SK-N-SH (cell line): ENCODE measurements at regions not wholly inside any gene's neighbourhood (a gene's known extent, or its start where the extent isn't known, plus 50 kb on each side); places are given as distances from the start of the nearest gene placed in this dataset.

Experiments
- CTCF ChIA-PET: fragments of 300-600, 350-600 bp; formaldehyde crosslinking; extraction: SDS; loops from one replicate; lab custom pipeline; 2021; lab: Yijun Ruan, JAX
- POLR2A ChIA-PET: fragments of 350-600 bp; sonication (Branson Sonifier 250); formaldehyde crosslinking; extraction: SDS; loops from one replicate; lab custom pipeline; 2020; ENCODE audit warnings: antibody characterized with exemption, inconsistent platforms; lab: Yijun Ruan, JAX
- DNase-seq: peaks from one replicate; pipeline ENCODE4 v3.0.0; 2012
- H2AFZ ChIP-seq: fragments of 200-600 bp; sonication (generic); 2 replicates; pipeline ENCODE4 v1.8.1; 2016; ENCODE audit warnings: antibody characterized with exemption, mild to moderate bottlenecking, low read depth
- H3F3A ChIP-seq: fragments of 200-600 bp; sonication (generic); replicated peaks from 2 replicates; pipeline ENCODE3; 2016; ENCODE audit warnings: antibody characterized with exemption, mild to moderate bottlenecking; ENCODE audit not compliant: insufficient read depth
- H3K27ac ChIP-seq, 2 experiments: fragments of 200-500 bp in 1 of 2; fragments of 200-600 bp in 1 of 2; sonication (Bioruptor generic) in 1 of 2; sonication (generic), shearing (Covaris generic) in 1 of 2; 2 replicates each; pipeline versions ENCODE4 v1.5.1 to v1.6.1; 2014 to 2016; ENCODE audit warnings: low read depth in 2 of 2, inconsistent platforms in 1 of 2, low read length in 1 of 2, mild to moderate bottlenecking in 1 of 2, mixed read lengths in 1 of 2
- H3K27me3 ChIP-seq: fragments of 200-600 bp; sonication (generic), shearing (Covaris generic); 2 replicates; pipeline ENCODE4 v1.6.1; 2016; ENCODE audit warnings: mixed run types; ENCODE audit not compliant: insufficient read depth
- H3K36me3 ChIP-seq, 2 experiments: fragments of 200-500 bp in 1 of 2; fragments of 200-600 bp in 1 of 2; sonication (Bioruptor generic) in 1 of 2; sonication (generic) in 1 of 2; replicated peaks in 1 of 2; 2 replicates each; pipeline versions ENCODE3 to v1.5.1; 2014 to 2016; ENCODE audit warnings: low read length in 1 of 2, mild to moderate bottlenecking in 1 of 2; ENCODE audit not compliant: insufficient read depth in 2 of 2, control insufficient read depth in 1 of 2
- H3K4me1 ChIP-seq, 2 experiments: fragments of 200-500 bp in 1 of 2; fragments of 200-600 bp in 1 of 2; sonication (Bioruptor generic) in 1 of 2; sonication (generic), shearing (Covaris generic) in 1 of 2; 2 replicates each; pipeline versions ENCODE4 v1.5.1 to v1.6.1; 2014 to 2016; ENCODE audit warnings: low read depth in 1 of 2, low read length in 1 of 2, mixed run types in 1 of 2; ENCODE audit not compliant: insufficient read depth in 2 of 2, control insufficient read depth in 1 of 2
- H3K4me2 ChIP-seq: fragments of 200-600 bp; sonication (generic), shearing (Covaris generic); 2 replicates; pipeline ENCODE4 v1.6.1; 2017; ENCODE audit warnings: mixed run types
- H3K4me3 ChIP-seq, 2 experiments: fragments of 200-500 bp in 1 of 2; fragments of 200-600 bp in 1 of 2; sonication (Bioruptor generic) in 1 of 2; sonication (generic), shearing (Covaris generic) in 1 of 2; 2 replicates each; pipeline versions ENCODE4 v1.5.1 to v1.8.1; 2014 to 2016; ENCODE audit warnings: low read depth in 2 of 2, inconsistent platforms in 1 of 2, low read length in 1 of 2, mild to moderate bottlenecking in 1 of 2, mixed read lengths in 1 of 2, moderate library complexity in 1 of 2
- H3K79me2 ChIP-seq: fragments of 200-600 bp; sonication (generic); 2 replicates; pipeline ENCODE4 v1.8.1; 2017; ENCODE audit warnings: mild to moderate bottlenecking; ENCODE audit not compliant: insufficient read depth
- H3K9ac ChIP-seq: fragments of 200-600 bp; sonication (generic); 2 replicates; pipeline ENCODE4 v1.6.1; 2017; ENCODE audit warnings: mixed run types
- H3K9me2 ChIP-seq: fragments of 200-600 bp; sonication (generic); 2 replicates; pipeline ENCODE4 v1.6.1; 2017; ENCODE audit warnings: mixed run types
- H3K9me3 ChIP-seq: fragments of 200-600 bp; sonication (generic); 2 replicates; pipeline ENCODE4 v1.6.1; 2017; ENCODE audit warnings: mixed run types, mild to moderate bottlenecking, moderate library complexity
- H4K20me1 ChIP-seq: fragments of 200-600 bp; sonication (generic); 2 replicates; pipeline ENCODE4 v1.6.1; 2017; ENCODE audit warnings: mild to moderate bottlenecking, mixed run types; ENCODE audit not compliant: insufficient read depth
- ELF1 ChIP-seq: IDR thresholded peaks from 2 replicates; pipeline ENCODE4 v1.4.0; 2012
- FOSL2 ChIP-seq: IDR thresholded peaks from 2 replicates; pipeline ENCODE4 v1.4.0; 2012; ENCODE audit warnings: low read depth, mild to moderate bottlenecking, moderate library complexity, borderline replicate concordance
- GABPA ChIP-seq: IDR thresholded peaks from 2 replicates; pipeline ENCODE4 v1.4.0; 2012; ENCODE audit warnings: low read depth, mild to moderate bottlenecking
- PBX3 ChIP-seq: IDR thresholded peaks from 2 replicates; pipeline ENCODE4; 2012
- RAD21 ChIP-seq: IDR thresholded peaks from 2 replicates; pipeline ENCODE4 v1.6.1; 2012; ENCODE audit warnings: mild to moderate bottlenecking, low read length
- RCOR1 ChIP-seq: fragments of 150-350 bp; IDR thresholded peaks from 2 replicates; pipeline ENCODE4 v1.6.1; 2017; ENCODE audit warnings: antibody characterized with exemption, low read length
- TCF12 ChIP-seq: IDR thresholded peaks from 2 replicates; pipeline ENCODE4 v1.4.0; 2012
- TEAD4 ChIP-seq: IDR thresholded peaks from 2 replicates; pipeline ENCODE4 v1.4.0; 2012; ENCODE audit warnings: mild to moderate bottlenecking, borderline replicate concordance; ENCODE audit not compliant: insufficient read depth
- WGBS: methylation state at CpG from one replicate; pipeline ENCODE4 v1.1.6; 2017; ENCODE audit warnings: low lambda C conversion rate; 5-methylcytosine and 5-hydroxymethylcytosine counted together
- TF ChIP-seq, protein P1 (sequence below): fragments of 150-350 bp; IDR thresholded peaks from 2 replicates; pipeline ENCODE4 v1.6.1; 2016; ENCODE audit warnings: mild to moderate bottlenecking, low read depth, low read length
- TF ChIP-seq, protein P2 (sequence below): IDR thresholded peaks from 2 replicates; pipeline ENCODE4 v1.4.0; 2012; ENCODE audit warnings: low read depth, borderline replicate concordance

DNA sequence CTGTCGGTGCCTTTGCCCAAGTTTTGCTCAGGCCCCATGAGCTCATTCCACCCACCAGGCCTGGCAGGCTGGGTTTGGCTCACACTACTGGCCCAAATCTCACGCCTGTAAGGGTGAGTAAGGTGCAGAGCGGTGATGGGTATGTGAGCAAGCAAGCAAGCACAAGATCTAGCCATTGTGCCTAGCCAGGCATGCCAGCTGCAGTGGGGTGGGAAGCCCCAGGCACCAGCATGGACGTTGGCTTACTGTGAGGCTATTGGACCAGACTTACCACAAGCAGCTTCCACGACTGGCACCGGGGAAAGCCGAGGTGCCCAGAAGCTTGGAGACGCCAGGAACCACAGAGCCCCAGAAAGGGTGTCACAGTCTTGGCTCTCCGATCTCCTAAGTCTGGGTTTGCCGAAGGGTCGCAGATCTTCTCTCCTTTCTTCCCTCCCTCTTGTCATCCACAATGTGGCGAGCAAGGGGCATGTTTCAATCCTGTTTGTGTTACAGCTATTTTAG, 2659.4 kb upstream of the PCDH20 start (continued):
- TF ChIP-seq TEAD4 = no peak
- TF ChIP-seq RCOR1 = no peak
- TF ChIP-seq PBX3 = no peak
- TF ChIP-seq GABPA = no peak
- no peak for TF ChIP-seq TCF12
- TF ChIP-seq, protein P1, sequence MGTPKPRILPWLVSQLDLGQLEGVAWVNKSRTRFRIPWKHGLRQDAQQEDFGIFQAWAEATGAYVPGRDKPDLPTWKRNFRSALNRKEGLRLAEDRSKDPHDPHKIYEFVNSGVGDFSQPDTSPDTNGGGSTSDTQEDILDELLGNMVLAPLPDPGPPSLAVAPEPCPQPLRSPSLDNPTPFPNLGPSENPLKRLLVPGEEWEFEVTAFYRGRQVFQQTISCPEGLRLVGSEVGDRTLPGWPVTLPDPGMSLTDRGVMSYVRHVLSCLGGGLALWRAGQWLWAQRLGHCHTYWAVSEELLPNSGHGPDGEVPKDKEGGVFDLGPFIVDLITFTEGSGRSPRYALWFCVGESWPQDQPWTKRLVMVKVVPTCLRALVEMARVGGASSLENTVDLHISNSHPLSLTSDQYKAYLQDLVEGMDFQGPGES = no peak
- no peak for TF ChIP-seq FOSL2

- no peak overlapping the region for H3K4me2 ChIP-seq
- H3K9me3 ChIP-seq = no peaks in the 10 kb centered on the region
- H3K36me3 ChIP-seq = no peaks in the 10 kb centered on the region
- no peaks in the 10 kb centered on the region for H4K20me1 ChIP-seq
- H3K27ac ChIP-seq = no peak overlapping the region
- no peaks in the 10 kb centered on the region for H3K79me2 ChIP-seq
- TF ChIP-seq, protein P2, sequence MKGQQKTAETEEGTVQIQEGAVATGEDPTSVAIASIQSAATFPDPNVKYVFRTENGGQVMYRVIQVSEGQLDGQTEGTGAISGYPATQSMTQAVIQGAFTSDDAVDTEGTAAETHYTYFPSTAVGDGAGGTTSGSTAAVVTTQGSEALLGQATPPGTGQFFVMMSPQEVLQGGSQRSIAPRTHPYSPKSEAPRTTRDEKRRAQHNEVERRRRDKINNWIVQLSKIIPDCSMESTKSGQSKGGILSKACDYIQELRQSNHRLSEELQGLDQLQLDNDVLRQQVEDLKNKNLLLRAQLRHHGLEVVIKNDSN = no peak
- no peak overlapping the region for H3K9ac ChIP-seq
- H3K4me1 ChIP-seq = no peaks in the 10 kb centered on the region; a peak in 1 of 4 replicates
- POLR2A ChIA-PET = no interaction called here
- H3K27me3 ChIP-seq = no peaks in the 10 kb centered on the region
- no peak overlapping the region for H2AFZ ChIP-seq
- CTCF ChIA-PET = no interaction called here
- no peak for DNase-seq
- H3K4me3 ChIP-seq = no peak overlapping the region
- no peaks in the 10 kb centered on the region for H3K9me2 ChIP-seq
- H3F3A ChIP-seq = no peaks in the 10 kb centered on the region
Observed at GRCh38 chr13:64073203-64073602, 2657.6 kb upstream of the PCDH20 start.

- no peaks in the 10 kb centered on the region for H3K36me3 ChIP-seq
- H3K9ac ChIP-seq = no peak overlapping the region
- H2AFZ ChIP-seq = no peak overlapping the region
- H3K27ac ChIP-seq = no peak overlapping the region
- H3K79me2 ChIP-seq = no peaks in the 10 kb centered on the region
- WGBS = 57% methylated on average over 1 of the region's 1 CpG
- ChIA-PET CTCF (no interaction called here), POLR2A (no interaction called here)
- no peaks in the 10 kb centered on the region for H3K9me3 ChIP-seq
- no peaks in the 10 kb centered on the region; a peak in 1 of 4 replicates for H3K4me1 ChIP-seq
- TF ChIP-seq ELF1 = no peak
- TF ChIP-seq RAD21 = no peak
- H3F3A ChIP-seq = no peaks in the 10 kb centered on the region
- no peaks in the 10 kb centered on the region for H3K27me3 ChIP-seq
- H3K4me3 ChIP-seq = no peak overlapping the region
- H3K4me2 ChIP-seq = no peak overlapping the region
- DNase-seq = no peak
- H3K9me2 ChIP-seq = no peaks in the 10 kb centered on the region
- no peaks in the 10 kb centered on the region for H4K20me1 ChIP-seq
Observed at GRCh38 chr13:64071352-64071751, 2655.7 kb upstream of the PCDH20 start.
